Endothelial cell (in vitro differentiated cells): ENCODE measurements at regions not wholly inside any gene's neighbourhood (a gene's known extent, or its start where the extent isn't known, plus 50 kb on each side); places are given as distances from the start of the nearest gene placed in this dataset.

ENCODE experiments used
- DNase-seq: peaks from one replicate; pipeline ENCODE4 v3.0.0; 2021; ENCODE audit warnings: low spot score
- H3K27ac Mint-ChIP-seq: one replicate; pipeline ENCODE4 v1.8.0; 2021; ENCODE audit warnings: mixed read lengths, inconsistent platforms; ENCODE audit not compliant: unreplicated experiment
- H3K27me3 Mint-ChIP-seq: one replicate; pipeline ENCODE4 v1.8.0; 2021; ENCODE audit warnings: mild to moderate bottlenecking, moderate library complexity, mixed read lengths, inconsistent platforms; ENCODE audit not compliant: unreplicated experiment
- H3K36me3 Mint-ChIP-seq: one replicate; pipeline ENCODE4 v1.8.0; 2021; ENCODE audit warnings: mild to moderate bottlenecking, low read depth, mixed read lengths, inconsistent platforms; ENCODE audit not compliant: unreplicated experiment
- H3K4me1 Mint-ChIP-seq: one replicate; pipeline ENCODE4 v1.8.0; 2021; ENCODE audit warnings: mild to moderate bottlenecking, mixed read lengths, inconsistent platforms; ENCODE audit not compliant: unreplicated experiment
- H3K4me3 Mint-ChIP-seq: one replicate; pipeline ENCODE4 v1.8.0; 2021; ENCODE audit warnings: mild to moderate bottlenecking, mixed read lengths, inconsistent platforms; ENCODE audit not compliant: unreplicated experiment
- H3K9me3 Mint-ChIP-seq: one replicate; pipeline ENCODE4 v1.8.0; 2021; ENCODE audit warnings: mixed read lengths, inconsistent platforms; ENCODE audit not compliant: unreplicated experiment
- CTCF ChIP-seq: fragments of 200-600 bp; sonication (generic); IDR thresholded peaks from one replicate; pipeline ENCODE4 v1.5.0; 2021; ENCODE audit warnings: antibody characterized with exemption; ENCODE audit not compliant: unreplicated experiment

GRCh38 chr9:81404931-81405598 is 284.3 kb downstream of the TLE1 start:
- no peak overlapping the region for H3K4me3 Mint-ChIP-seq
- H3K36me3 Mint-ChIP-seq, result no peaks in the 10 kb centered on the region
- TF ChIP-seq CTCF, result no peak
- H3K27ac Mint-ChIP-seq, result no peak overlapping the region
- DNase-seq, result no peak
- H3K4me1 Mint-ChIP-seq, result no peaks in the 10 kb centered on the region
- H3K27me3 Mint-ChIP-seq, result peaks cover 3% of the 10 kb centered on the region
- no peaks in the 10 kb centered on the region for H3K9me3 Mint-ChIP-seq

GRCh38 chr9:81397481-81398381 is 291.6 kb downstream of the TLE1 start:
- Mint-ChIP-seq H3K27ac (no peak overlapping the region), H3K27me3 (peaks cover 3% of the 10 kb centered on the region), H3K9me3 (no peaks in the 10 kb centered on the region), H3K4me1 (no peaks in the 10 kb centered on the region), H3K36me3 (no peaks in the 10 kb centered on the region), H3K4me3 (no peak overlapping the region)
- no peak for DNase-seq
- TF ChIP-seq CTCF, result no peak

- Mint-ChIP-seq H3K4me1 (peaks cover 2% of the 10 kb centered on the region), H3K27me3 (no peaks in the 10 kb centered on the region), H3K27ac (no peak overlapping the region), H3K4me3 (no peak overlapping the region), H3K36me3 (no peaks in the 10 kb centered on the region), H3K9me3 (no peaks in the 10 kb centered on the region)
- no peak for DNase-seq
- TF ChIP-seq CTCF, result no peak
Observed at GRCh38 chr9:81396528-81396927, 292.8 kb downstream of the TLE1 start.

- Mint-ChIP-seq H3K9me3 (no peaks in the 10 kb centered on the region), H3K36me3 (no peaks in the 10 kb centered on the region), H3K4me3 (no peak overlapping the region), H3K4me1 (peaks cover 10% of the 10 kb centered on the region), H3K27me3 (no peaks in the 10 kb centered on the region), H3K27ac (no peak overlapping the region)
- no peak for TF ChIP-seq CTCF
- DNase-seq, result no peak
Observed at GRCh38 chr9:81395676-81396054, 293.7 kb downstream of the TLE1 start.
